Astrocyte of the spinal cord (primary cell): ENCODE measurements at regions not wholly inside any gene's neighbourhood (a gene's known extent, or its start where the extent isn't known, plus 50 kb on each side); places are given as distances from the start of the nearest gene placed in this dataset.
A peak's percentile ranks its signal among the peaks of the same experiment; 100 is the strongest.

ENCODE experiments used
- DNase-seq: peaks from one replicate; pipeline ENCODE4 v3.0.0; 2011; ENCODE audit warnings: low read depth, low spot score
- H3K4me3 ChIP-seq: 2 replicates; pipeline ENCODE4 v1.5.1; 2011; ENCODE audit warnings: low read depth, mild to moderate bottlenecking, low read length, moderate library complexity
- CTCF ChIP-seq: IDR thresholded peaks from 2 replicates; pipeline ENCODE4 v1.5.1; 2012; ENCODE audit warnings: low read depth, mild to moderate bottlenecking, low read length, inconsistent platforms
- in situ Hi-C: cut with HindIII; loops from 2 replicates; pipeline ENCODE4 v1.10.0; 2017; ENCODE audit warnings: low sequenced_read_pairs

DNA sequence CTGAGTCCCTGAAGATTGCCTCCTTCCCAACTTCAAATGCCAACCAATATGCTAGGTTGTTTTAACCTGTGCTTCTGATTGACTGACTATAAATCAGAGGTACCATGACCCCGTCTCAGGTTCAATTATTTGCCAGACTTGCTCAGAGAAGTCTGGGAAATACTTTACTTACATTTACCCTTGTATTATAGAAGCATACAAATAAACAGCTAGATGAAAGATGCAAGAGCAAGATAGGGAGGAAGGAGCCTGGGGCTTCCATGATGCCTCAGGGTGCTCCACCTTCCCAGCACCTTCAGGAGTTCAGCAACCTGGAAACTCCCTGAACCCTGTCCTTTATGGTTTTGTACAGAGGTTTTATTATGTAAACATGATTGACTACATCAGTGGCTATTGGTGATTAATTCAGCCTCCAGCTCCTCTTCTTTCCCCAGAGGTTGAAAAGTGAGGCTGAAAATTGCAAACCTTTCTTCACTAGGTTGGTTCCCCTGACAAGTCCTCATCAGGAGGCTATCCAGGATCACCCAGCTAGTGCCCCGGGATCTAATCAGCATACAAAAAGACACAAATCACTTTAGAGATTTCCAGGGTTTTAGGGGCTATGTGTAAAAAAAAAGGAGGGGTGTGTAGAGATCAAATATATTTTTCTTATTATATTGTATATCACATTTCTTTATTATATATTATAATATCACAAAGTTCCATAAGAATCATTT, 547.7 kb downstream of the EPM2A start:
- H3K4me3 ChIP-seq = no peak overlapping the region
- no peak for DNase-seq
- TF ChIP-seq CTCF = no peak
- in situ Hi-C loops = no loop called here

DNA sequence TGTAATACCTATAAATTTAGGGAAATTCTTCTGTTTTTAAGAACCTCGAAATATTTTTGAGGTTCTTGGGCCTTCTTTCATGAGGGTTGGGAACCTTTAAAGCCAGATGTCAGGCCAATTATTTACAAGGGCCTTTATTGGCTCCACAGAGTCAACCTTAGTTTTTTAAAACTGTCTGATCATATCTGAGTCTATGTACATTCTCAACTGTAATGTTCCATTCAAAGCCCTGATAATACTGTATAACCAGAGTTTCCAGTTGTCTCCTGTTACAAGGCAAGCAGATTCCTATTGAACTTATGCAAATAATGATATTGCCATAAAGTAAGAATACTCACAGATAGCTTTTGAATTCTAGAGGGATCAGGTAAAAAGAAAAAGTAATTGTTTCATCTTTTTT, 545.5 kb downstream of the EPM2A start:
- in situ Hi-C loops = no loop called here
- no peak overlapping the region for H3K4me3 ChIP-seq
- TF ChIP-seq CTCF = no peak
- no peak for DNase-seq

- no peak for TF ChIP-seq CTCF
- in situ Hi-C loops = no loop called here
- no peak overlapping the region for H3K4me3 ChIP-seq
- no peak for DNase-seq
These were observed 540.9 kb downstream of the EPM2A start for GRCh38 chr6:145194389-145194788.

- in situ Hi-C loops = no loop called here
These were observed 535.4 kb downstream of the EPM2A start for GRCh38 chr6:145199961-145200360.

GRCh38 chr6:145204301-145204700, 531.0 kb downstream of the EPM2A start:
- H3K4me3 ChIP-seq = no peak overlapping the region
- DNase-seq = no peak
- no peak for TF ChIP-seq CTCF
- in situ Hi-C loops = no loop called here

More at GRCh38 chr6:145199961-145200360, 535.4 kb downstream of the EPM2A start:
- peak; percentile 14 for DNase-seq
- TF ChIP-seq CTCF = no peak
- H3K4me3 ChIP-seq = no peak overlapping the region

- no peak for TF ChIP-seq CTCF
- in situ Hi-C loops = no loop called here
- DNase-seq = peak; percentile 37
- no peak overlapping the region for H3K4me3 ChIP-seq
These were observed 528.9 kb downstream of the EPM2A start for GRCh38 chr6:145206247-145206907.
